Spleen (tissue), 11 donors: ENCODE measurements at regions not wholly inside any gene's neighbourhood (a gene's known extent, or its start where the extent isn't known, plus 50 kb on each side); places are given as distances from the start of the nearest gene placed in this dataset.

Source experiments
- DNase-seq: peaks from one replicate; pipeline ENCODE4 v3.0.0-alpha.2; 2020
- H3K27ac ChIP-seq, 8 donors: fragments of 200-600 bp; sonication (generic) in 7 of 8; 1 replicate in 4 of 8; 2 replicates in 4 of 8; pipeline versions ENCODE4 v1.5.0 to v1.8.0; 2016 to 2021; ENCODE audit warnings: inconsistent platforms in 4 of 8, mild to moderate bottlenecking in 4 of 8, moderate library complexity in 1 of 8
- H3K27me3 ChIP-seq, 7 donors: fragments of 200-600 bp; sonication (generic) in 6 of 7; replicated peaks in 1 of 7; 1 replicate in 4 of 7; 2 replicates in 3 of 7; pipeline versions ENCODE4 v1.5.0 to v1.8.0; 2016 to 2021; ENCODE audit warnings: inconsistent platforms in 3 of 7, mild to moderate bottlenecking in 1 of 7
- H3K36me3 ChIP-seq, 6 donors: fragments of 200-600 bp; sonication (generic) in 5 of 6; 1 replicate in 4 of 6; 2 replicates in 2 of 6; pipeline versions ENCODE4 v1.5.0 to v1.8.0; 2016 to 2021; ENCODE audit warnings: inconsistent platforms in 2 of 6
- H3K4me1 ChIP-seq, 6 donors: fragments of 200-600 bp; sonication (generic) in 5 of 6; 1 replicate in 3 of 6; 2 replicates in 3 of 6; pipeline versions ENCODE4 v1.5.0 to v1.8.0; 2016 to 2021; ENCODE audit warnings: inconsistent platforms in 3 of 6
- H3K4me3 ChIP-seq, 8 donors: fragments of 200-600 bp; sonication (generic) in 7 of 8; 1 replicate in 4 of 8; 2 replicates in 4 of 8; pipeline versions ENCODE4 v1.5.0 to v1.8.0; 2016 to 2021; ENCODE audit warnings: inconsistent platforms in 4 of 8, mild to moderate bottlenecking in 4 of 8, moderate library complexity in 2 of 8
- H3K9me3 ChIP-seq, 8 donors: fragments of 200-600 bp; sonication (generic) in 7 of 8; 1 replicate in 4 of 8; 2 replicates in 4 of 8; pipeline versions ENCODE4 v1.5.0 to v1.8.0; 2016 to 2021; ENCODE audit warnings: inconsistent platforms in 4 of 8
- POLR2A ChIP-seq, 3 donors: fragments of 450-650 bp; IDR thresholded peaks; one replicate each; pipeline ENCODE4 v1.5.1; 2017; ENCODE audit warnings: antibody characterized with exemption in 3 of 3, mild to moderate bottlenecking in 1 of 3
- POLR2AphosphoS5 ChIP-seq, 3 donors: sonication (generic); formaldehyde crosslinking; IDR thresholded peaks; one replicate each; pipeline ENCODE4 v1.5.1; 2017; ENCODE audit warnings: antibody characterized with exemption in 3 of 3
- WGBS, 5 donors: extraction: QIAGEN DNeasy Blood & Tissue Kit in 3 of 5; methylation state at CpG; one replicate each; pipeline versions ENCODE4 v1.1.5 to v1.1.7; 2013 to 2018; 5-methylcytosine and 5-hydroxymethylcytosine counted together
- intact Hi-C: fragments of 100-400 bp; cut with DNase I; formaldehyde crosslinking; loops from one replicate; pipeline ENCODE4 v1.15.0; 2023; ENCODE audit warnings: low total_unique reads
- TF ChIP-seq, protein P1 (sequence below), 11 experiments: fragments of 200-600 bp in 7 of 11; fragments of 450-650 bp in 4 of 11; sonication (generic) in 4 of 11; IDR thresholded peaks in 8 of 11; conservative IDR thresholded peaks in 3 of 11; 1 replicate in 7 of 11; 2 replicates in 4 of 11; pipeline versions ENCODE4 v1.4.0 to v1.8.0; 2016 to 2021; ENCODE audit warnings: antibody characterized with exemption in 11 of 11, inconsistent platforms in 4 of 11, mild to moderate bottlenecking in 1 of 11
- donor health status: healthy with polysubstance abuse.
- donor health status: DM: no; HTN: no; CAD: no; lungs with moderate emphysema.
- donor health status: DM: no; HTN: no; CAD: no.
- donor health status: Bipolar disorder and iron deficiency.
- donor health status: healthy.
- donor health status: DM: no; HTN: no; CAD: no.
- donor health status: DM: yes; HTN: yes; CAD: no.

DNA sequence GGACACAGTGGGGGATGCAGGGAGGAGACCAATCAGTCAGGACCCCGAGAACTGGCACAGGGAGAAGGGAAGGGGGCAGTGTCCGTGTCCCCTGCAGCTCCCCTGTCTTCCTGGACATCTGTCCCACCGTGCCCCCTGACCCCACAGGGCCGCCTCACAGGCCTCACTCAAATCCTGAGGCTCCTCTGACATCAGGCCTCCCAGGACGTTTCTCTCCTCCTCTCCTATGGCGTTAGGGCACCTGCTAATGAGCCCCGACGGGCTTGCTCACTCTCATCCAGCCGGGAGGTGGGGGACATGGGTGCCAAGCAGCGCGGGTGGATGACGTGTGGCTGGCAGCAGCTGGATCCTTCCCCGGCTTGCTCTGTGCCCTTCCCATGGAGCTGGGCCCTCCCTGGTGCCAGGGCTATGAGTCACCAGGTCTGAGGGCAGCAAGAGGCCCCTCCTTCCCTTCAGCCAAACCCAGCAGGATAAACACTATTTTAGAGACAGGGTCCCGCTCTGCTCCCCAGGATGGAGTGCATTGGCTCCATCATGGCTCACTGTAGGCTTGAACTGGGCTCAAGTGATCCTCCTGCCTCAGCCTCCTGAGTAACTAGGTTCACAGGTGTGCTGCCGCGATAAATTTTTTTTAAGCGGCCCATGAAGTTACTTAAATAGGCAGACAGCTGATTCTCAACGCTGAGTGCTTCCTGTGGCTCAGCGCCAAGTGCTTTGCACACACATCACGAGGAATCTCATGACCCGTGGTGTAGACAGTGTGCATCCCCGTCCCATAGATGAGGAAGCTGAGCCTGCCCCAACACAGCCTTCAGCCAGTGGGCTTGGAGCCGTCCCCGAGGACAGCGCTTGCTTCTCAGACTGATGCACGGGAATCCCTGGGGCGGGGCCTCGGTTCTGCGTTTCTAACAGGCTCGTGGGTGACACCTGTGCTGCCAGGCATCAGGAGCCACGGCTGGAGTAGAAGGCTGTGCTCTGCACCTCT is 64.5 kb upstream of the HDAC4 start:
- H3K4me1 ChIP-seq = peaks cover 0 to 27% (median 6%) of the 10 kb centered on the region in 6 donors
- H3K27ac ChIP-seq = peak overlapping the region in 3 of 8 donors; percentile 2 to 50 (median 47)
- TF ChIP-seq POLR2AphosphoS5 (IDR thresholded peaks at IDR 0.05) (peak in 2 of 3 donors; percentile 38 to 51), POLR2A (IDR thresholded peaks at IDR 0.05) (no peak)
- TF ChIP-seq, protein P1, sequence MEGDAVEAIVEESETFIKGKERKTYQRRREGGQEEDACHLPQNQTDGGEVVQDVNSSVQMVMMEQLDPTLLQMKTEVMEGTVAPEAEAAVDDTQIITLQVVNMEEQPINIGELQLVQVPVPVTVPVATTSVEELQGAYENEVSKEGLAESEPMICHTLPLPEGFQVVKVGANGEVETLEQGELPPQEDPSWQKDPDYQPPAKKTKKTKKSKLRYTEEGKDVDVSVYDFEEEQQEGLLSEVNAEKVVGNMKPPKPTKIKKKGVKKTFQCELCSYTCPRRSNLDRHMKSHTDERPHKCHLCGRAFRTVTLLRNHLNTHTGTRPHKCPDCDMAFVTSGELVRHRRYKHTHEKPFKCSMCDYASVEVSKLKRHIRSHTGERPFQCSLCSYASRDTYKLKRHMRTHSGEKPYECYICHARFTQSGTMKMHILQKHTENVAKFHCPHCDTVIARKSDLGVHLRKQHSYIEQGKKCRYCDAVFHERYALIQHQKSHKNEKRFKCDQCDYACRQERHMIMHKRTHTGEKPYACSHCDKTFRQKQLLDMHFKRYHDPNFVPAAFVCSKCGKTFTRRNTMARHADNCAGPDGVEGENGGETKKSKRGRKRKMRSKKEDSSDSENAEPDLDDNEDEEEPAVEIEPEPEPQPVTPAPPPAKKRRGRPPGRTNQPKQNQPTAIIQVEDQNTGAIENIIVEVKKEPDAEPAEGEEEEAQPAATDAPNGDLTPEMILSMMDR (IDR thresholded peaks at IDR 0.05 in 8 of 11, conservative IDR thresholded peaks at IDR 0.05 in 3 of 11) = no peak
- no peak overlapping the region for H3K4me3 ChIP-seq
- H3K36me3 ChIP-seq = no peaks in the 10 kb centered on the region
- peak; percentile 84 for DNase-seq
- H3K27me3 ChIP-seq = peaks cover 0 to 17% (median 0%) of the 10 kb centered on the region in 7 donors
- no peaks in the 10 kb centered on the region for H3K9me3 ChIP-seq
- 60 to 68% (median 63%) methylated on average over 17 to 31 of the region's 31 CpGs for WGBS, 5 donors
- intact Hi-C loops = no loop called here

DNA sequence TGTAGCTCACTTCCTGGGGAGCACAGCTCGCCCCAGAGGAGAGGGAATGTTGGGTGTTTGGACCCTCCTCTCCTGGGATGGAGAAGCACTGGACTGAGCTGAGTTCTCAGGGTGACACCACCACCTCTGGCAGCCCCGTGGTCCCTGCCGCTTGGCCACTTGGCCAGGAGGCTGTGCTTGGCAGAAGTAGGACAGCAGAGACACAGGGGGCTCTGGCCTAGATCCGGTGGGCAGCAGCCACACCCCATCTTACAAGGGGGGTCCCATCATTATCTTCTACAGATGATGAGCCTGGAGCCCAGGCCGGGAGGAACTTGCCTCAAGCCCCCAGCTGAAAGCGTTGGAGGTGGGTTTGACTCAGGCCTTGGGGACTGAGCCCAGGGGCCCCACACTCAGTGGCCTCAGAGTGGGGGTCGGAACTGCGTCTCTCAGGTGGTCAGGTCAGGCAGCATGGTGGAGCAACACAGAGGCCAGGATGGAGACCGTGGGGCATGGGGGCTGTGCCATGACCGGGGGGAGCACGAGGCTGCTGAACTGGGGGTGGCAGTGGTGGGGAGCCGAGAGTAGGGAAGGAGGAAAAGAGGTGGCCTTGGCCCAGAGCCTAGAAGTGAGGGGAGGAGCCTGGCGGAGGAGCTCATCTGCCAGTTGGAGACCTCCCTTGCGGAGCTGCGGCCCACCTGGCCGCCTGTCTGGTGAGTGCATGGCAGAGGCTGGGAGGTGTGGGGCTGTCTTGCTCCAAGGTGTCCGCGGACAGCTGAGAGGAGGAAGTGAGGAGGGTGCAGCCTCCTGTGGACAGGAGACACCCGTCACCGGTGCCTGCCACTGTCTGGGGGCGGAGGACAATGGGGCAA is 63.6 kb upstream of the HDAC4 start:
- peaks cover 0 to 17% (median 0%) of the 10 kb centered on the region in 7 donors for H3K27me3 ChIP-seq
- no peak overlapping the region for H3K4me3 ChIP-seq
- 83 to 91% (median 86%) methylated on average over 19 to 21 of the region's 21 CpGs for WGBS, 5 donors
- H3K9me3 ChIP-seq = no peaks in the 10 kb centered on the region
- H3K27ac ChIP-seq = no peak overlapping the region
- peak; percentile 70 for DNase-seq
- peaks cover 0 to 27% (median 6%) of the 10 kb centered on the region in 6 donors for H3K4me1 ChIP-seq
- no peaks in the 10 kb centered on the region for H3K36me3 ChIP-seq
- TF ChIP-seq, protein P1 (IDR thresholded peaks at IDR 0.05 in 8 of 11, conservative IDR thresholded peaks at IDR 0.05 in 3 of 11) = no peak
- no peak for TF ChIP-seq POLR2AphosphoS5 (IDR thresholded peaks at IDR 0.05)
- no peak for TF ChIP-seq POLR2A (IDR thresholded peaks at IDR 0.05)
- intact Hi-C loops = no loop called here

DNA sequence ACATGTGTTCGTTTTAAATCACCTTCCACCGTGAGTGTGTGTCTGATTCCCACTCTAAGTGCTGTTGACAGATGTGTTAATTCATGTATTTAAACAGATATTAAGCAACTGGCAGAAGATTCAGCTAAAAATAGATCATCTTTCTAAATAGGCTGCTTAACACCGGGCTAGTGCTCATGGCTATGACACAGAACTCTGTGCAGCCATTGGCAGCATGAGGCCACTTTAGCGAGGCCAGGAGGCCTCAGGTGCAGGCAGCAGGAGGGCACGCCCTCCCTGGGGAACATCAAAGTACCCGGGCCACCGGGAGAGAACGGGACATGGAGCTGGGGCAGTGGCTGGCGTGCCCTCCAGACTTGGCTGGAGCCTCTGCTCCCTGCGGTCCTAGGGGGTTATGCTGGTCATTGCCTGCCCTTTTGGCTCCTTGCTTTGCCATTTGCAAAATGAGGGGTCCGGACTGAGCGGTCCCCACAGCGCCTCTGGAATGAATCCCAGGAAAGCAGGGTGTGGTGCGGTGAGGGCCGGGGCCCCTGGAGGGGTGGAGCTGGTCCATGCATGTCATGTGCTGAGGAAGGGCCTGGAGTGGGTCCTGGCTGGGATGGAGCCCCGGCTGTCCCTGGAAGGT is 62.8 kb upstream of the HDAC4 start:
- H3K4me1 ChIP-seq = peaks cover 0 to 27% (median 6%) of the 10 kb centered on the region in 6 donors
- H3K9me3 ChIP-seq = no peaks in the 10 kb centered on the region
- TF ChIP-seq, protein P1 (IDR thresholded peaks at IDR 0.05 in 8 of 11, conservative IDR thresholded peaks at IDR 0.05 in 3 of 11) = no peak
- TF ChIP-seq POLR2AphosphoS5 (IDR thresholded peaks at IDR 0.05) = no peak
- TF ChIP-seq POLR2A (IDR thresholded peaks at IDR 0.05) = no peak
- DNase-seq = peak; percentile 54
- intact Hi-C loops = no loop called here
- H3K4me3 ChIP-seq = no peak overlapping the region
- no peak overlapping the region for H3K27ac ChIP-seq
- no peaks in the 10 kb centered on the region for H3K36me3 ChIP-seq
- WGBS, 5 donors = 66 to 86% (median 79%) methylated on average over 12 to 16 of the region's 16 CpGs
- peaks cover 0 to 22% (median 0%) of the 10 kb centered on the region in 7 donors for H3K27me3 ChIP-seq
